GM13977 (cell line): ENCODE measurements at regions not wholly inside any gene's neighbourhood (a gene's known extent, or its start where the extent isn't known, plus 50 kb on each side); places are given as distances from the start of the nearest gene placed in this dataset.

ENCODE experiments used
- DNase-seq: peaks from one replicate; pipeline ENCODE4 v3.0.0; 2012; ENCODE audit warnings: low spot score
- CTCF ChIP-seq: IDR thresholded peaks from 2 replicates; pipeline ENCODE4 v1.5.1; 2012; ENCODE audit warnings: mild to moderate bottlenecking, control low read depth; ENCODE audit not compliant: insufficient read depth; ENCODE audit errors: extremely low read depth, missing control alignments
- in situ Hi-C: fragments of 300-500 bp; cut with MboI; formaldehyde crosslinking; loops from one replicate; pipeline ENCODE4 v1.12.0; 2022; ENCODE audit warnings: low sequenced_read_pairs, low pct_unique_long_range_greater_than_20kb, mixed read lengths, inconsistent platforms; ENCODE audit not compliant: unreplicated experiment

- TF ChIP-seq CTCF: no peak
- no peak for DNase-seq
- in situ Hi-C loops: no loop called here
These were observed 118.1 kb downstream of the IRX5 start for GRCh38 chr16:55048745-55049144.

GRCh38 chr16:55051571-55052347, 121.1 kb downstream of the IRX5 start:
- no peak for DNase-seq
- no peak for TF ChIP-seq CTCF
- in situ Hi-C loops: no loop called here

GRCh38 chr16:55052348-55052734, 121.7 kb downstream of the IRX5 start:
- no peak for DNase-seq
- in situ Hi-C loops: no loop called here
- TF ChIP-seq CTCF: no peak

GRCh38 chr16:55052741-55053415, 122.2 kb downstream of the IRX5 start:
- no peak for TF ChIP-seq CTCF
- in situ Hi-C loops: no loop called here
- no peak for DNase-seq

- no peak for TF ChIP-seq CTCF
- no peak for DNase-seq
- in situ Hi-C loops: no loop called here
These were observed 124.6 kb downstream of the IRX5 start for GRCh38 chr16:55055262-55055661.

GRCh38 chr16:55056585-55057401, 126.1 kb downstream of the IRX5 start:
- no peak for TF ChIP-seq CTCF
- DNase-seq: no peak
- in situ Hi-C loops: no loop called here
